K562 (cell line): ENCODE measurements at regions not wholly inside any gene's neighbourhood (a gene's known extent, or its start where the extent isn't known, plus 50 kb on each side); places are given as distances from the start of the nearest gene placed in this dataset.

Experiments
- ATAC-seq: fragments of 200-7000 bp; cut with Tn5 transposase; 3 replicates; pipeline ENCODE4 v1.9.1; 2020; ENCODE audit warnings: moderate library complexity
- BruUV-seq: library from RNA; stranded (reverse); fragments of 400-500 nt; replicated peaks from 2 replicates; lab custom pipeline; 2021; lab: Mats Ljungman, UMichigan
- CTCF ChIA-PET: fragments of 300-600 bp; formaldehyde crosslinking; extraction: SDS; loops from one replicate; lab custom pipeline; 2021; ENCODE audit warnings: low intra/inter-chr PET ratio; lab: Yijun Ruan, JAX
- POLR2A ChIA-PET: fragments of 300-600, 350-650 bp; sonication (Branson Sonifier 250); formaldehyde crosslinking; extraction: SDS; loops from one replicate; lab custom pipeline; 2021; ENCODE audit warnings: antibody characterized with exemption, inconsistent platforms; lab: Yijun Ruan, JAX
- DNase-seq, 4 experiments: peaks; one replicate each; pipeline versions ENCODE4 v3.0.0 to v3.0.0-alpha.2; 2011 to 2018; ENCODE audit warnings: low spot score in 3 of 4, mixed read lengths in 3 of 4; ENCODE audit errors: extremely low read depth in 1 of 4
- FAIRE-seq: peaks from 2 replicates; lab custom pipeline; 2011; peaks lifted over from hg19 to GRCh38; lab: Jason Lieb, UNC
- H2AFZ ChIP-seq: 2 replicates; pipeline ENCODE4 v1.6.0; 2011; ENCODE audit warnings: low read depth, low read length, control low read depth, inconsistent platforms
- H3K27ac ChIP-seq: fragments of 200-600 bp; 3 replicates; pipeline ENCODE4 v1.8.0; 2011; ENCODE audit warnings: low read depth, mild to moderate bottlenecking, control low read depth, inconsistent platforms, low read length, moderate library complexity, mixed read lengths; ENCODE audit errors: extremely low read depth
- H3K27me3 ChIP-seq, 2 experiments: fragments of 300-600 bp in 1 of 2; 2 replicates in 1 of 2; 3 replicates in 1 of 2; pipeline versions ENCODE4 v1.6.0 to v1.8.0; 2011; ENCODE audit warnings: inconsistent platforms in 2 of 2, low read length in 2 of 2, mild to moderate bottlenecking in 1 of 2, mixed read lengths in 1 of 2, moderate library complexity in 1 of 2; ENCODE audit not compliant: control insufficient read depth in 2 of 2, insufficient read depth in 2 of 2
- H3K36me3 ChIP-seq: fragments of 300-600 bp; 3 replicates; pipeline ENCODE4 v1.8.0; 2011; ENCODE audit warnings: mild to moderate bottlenecking, low read length, inconsistent platforms; ENCODE audit not compliant: control insufficient read depth, insufficient read depth
- H3K4me1 ChIP-seq, 2 experiments: fragments of 200-600 bp in 1 of 2; replicated peaks in 1 of 2; 2 replicates in 1 of 2; 3 replicates in 1 of 2; pipeline versions ENCODE4 v1.5.1 to v1.8.0; 2011; ENCODE audit warnings: inconsistent platforms in 2 of 2, low read length in 2 of 2, mild to moderate bottlenecking in 1 of 2, mixed read lengths in 1 of 2, moderate library complexity in 1 of 2; ENCODE audit not compliant: control insufficient read depth in 2 of 2, insufficient read depth in 2 of 2
- H3K4me2 ChIP-seq: 2 replicates; pipeline ENCODE4 v1.6.1; 2011; ENCODE audit warnings: low read length, control low read depth, inconsistent platforms, mixed read lengths; ENCODE audit not compliant: insufficient read depth
- H3K4me3 ChIP-seq: fragments of 200-600 bp; sonication (generic), shearing (Covaris generic); 2 replicates; pipeline ENCODE4 v1.5.1; 2016; ENCODE audit warnings: control low read depth, inconsistent platforms
- H3K79me2 ChIP-seq: fragments of 200-600 bp; 3 replicates; pipeline ENCODE4 v1.8.0; 2011; ENCODE audit warnings: low read length, inconsistent platforms; ENCODE audit not compliant: control insufficient read depth, insufficient read depth
- H3K9ac ChIP-seq, 2 experiments: 2 replicates each; pipeline versions ENCODE4 v1.6.0 to v1.6.1; 2011; ENCODE audit warnings: low read depth in 2 of 2, low read length in 2 of 2, control low read depth in 1 of 2, inconsistent platforms in 1 of 2, mild to moderate bottlenecking in 1 of 2, mixed read lengths in 1 of 2; ENCODE audit not compliant: insufficient read depth in 1 of 2
- H3K9me1 ChIP-seq: one replicate; pipeline ENCODE4 v1.6.0; 2011; ENCODE audit warnings: inconsistent platforms, mild to moderate bottlenecking, low read length, moderate library complexity; ENCODE audit not compliant: control insufficient read depth, insufficient read depth
- H3K9me3 ChIP-seq: replicated peaks from 2 replicates; pipeline ENCODE4 v1.5.1; 2011; ENCODE audit warnings: low read depth, low read length, inconsistent platforms; ENCODE audit not compliant: control insufficient read depth, insufficient read depth
- H4K20me1 ChIP-seq: replicated peaks from 2 replicates; pipeline ENCODE4 v1.6.1; 2011; ENCODE audit warnings: low read length, inconsistent platforms, mixed read lengths; ENCODE audit not compliant: control insufficient read depth, insufficient read depth
- GTF2F1 ChIP-seq: IDR thresholded peaks from 2 replicates; pipeline ENCODE4 v1.6.1; 2011; ENCODE audit warnings: low read depth, low read length, improper control_type of control experiment
- NFRKB ChIP-seq: fragments of 450-650 bp; IDR thresholded peaks from 2 replicates; pipeline ENCODE4 v1.6.1; 2016; ENCODE audit warnings: low read depth
- TAF15 ChIP-seq: fragments of 200-400 bp; formaldehyde crosslinking; IDR thresholded peaks from 2 replicates; pipeline ENCODE4 v1.6.1; 2017; ENCODE audit warnings: mild to moderate bottlenecking, low read depth, low read length, moderate library complexity
- ZBTB8A ChIP-seq: fragments of 450-650 bp; IDR thresholded peaks from 2 replicates; pipeline ENCODE4 v1.6.1; 2018; ENCODE audit warnings: mild to moderate bottlenecking, moderate library complexity; ENCODE audit not compliant: partially characterized antibody
- ZNF124 ChIP-seq: sonication (generic); formaldehyde crosslinking; IDR thresholded peaks from 2 replicates; pipeline ENCODE4 v1.8.1; 2022; ENCODE audit warnings: missing genetic modification reagents
- WGBS: fragments of 100-300 bp; shearing (Covaris generic); methylation state at CpG from one replicate; pipeline ENCODE4 v1.1.6; 2016; ENCODE audit warnings: low coverage, mixed read lengths; ENCODE audit not compliant: insufficient coverage; ENCODE audit errors: missing lambda C conversion rate; 5-methylcytosine and 5-hydroxymethylcytosine counted together
- in situ Hi-C: fragments of 300-500 bp; cut with MboI; formaldehyde crosslinking; loops from 4 replicates; pipeline ENCODE4 v1.15.0; 2018; ENCODE audit warnings: inconsistent platforms, mixed read lengths
- intact Hi-C: fragments of 100-400 bp; cut with micrococcal nuclease; formaldehyde crosslinking; loops from 2 replicates; pipeline ENCODE4 v1.14.2; 2022
- TF ChIP-seq, protein P1 (sequence below): fragments of 450-650 bp; IDR thresholded peaks from 2 replicates; pipeline ENCODE4 v1.6.1; 2018; ENCODE audit warnings: mild to moderate bottlenecking, low read depth; ENCODE audit not compliant: partially characterized antibody

DNA sequence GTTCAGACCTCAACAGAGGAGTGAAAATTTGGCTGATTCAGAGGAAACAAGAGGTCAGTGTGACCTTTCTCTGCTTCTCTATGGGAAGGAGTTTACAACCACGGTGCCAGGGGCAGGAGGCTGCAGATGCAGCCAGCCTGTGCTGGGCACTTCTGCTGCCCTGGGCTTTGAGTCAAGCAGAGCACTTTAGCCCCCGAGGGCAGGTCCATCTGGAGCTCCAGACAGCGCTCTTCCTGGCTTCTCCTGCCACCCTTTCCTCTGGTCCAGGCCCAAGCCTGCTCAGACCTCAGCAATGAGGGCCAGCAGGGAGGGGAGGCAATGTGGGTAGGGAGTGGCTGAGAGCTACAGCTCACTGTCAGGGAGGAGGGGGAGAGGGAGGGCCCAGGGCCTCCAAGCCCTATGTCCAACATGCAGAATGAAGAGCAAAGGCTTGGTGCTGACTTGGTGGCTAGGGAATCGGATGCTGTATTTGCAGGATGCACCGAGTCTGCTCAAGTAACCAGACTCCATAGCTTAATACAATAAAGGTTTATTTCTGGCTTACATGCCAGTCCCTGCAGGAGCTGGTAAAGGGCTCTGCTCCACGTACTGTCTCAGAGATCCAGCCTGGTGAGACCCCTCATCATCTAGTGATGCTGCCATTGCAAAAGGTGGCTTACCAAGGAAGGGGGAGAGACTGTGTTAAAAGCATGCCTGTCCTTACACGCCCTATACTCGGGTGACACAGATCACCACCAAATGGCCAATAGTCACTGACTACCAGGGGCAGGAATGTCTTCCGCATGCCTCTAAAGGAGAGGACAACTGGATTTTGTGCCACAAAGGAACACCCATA, 481.6 kb downstream of the RPS24 start:
- H3K36me3 ChIP-seq: no peaks in the 10 kb centered on the region
- no peak for ATAC-seq
- FAIRE-seq: no peak
- DNase-seq: no peak
- intact Hi-C loops (no loop called here), in situ Hi-C loops (no loop called here)
- no peaks in the 10 kb centered on the region for H3K9me3 ChIP-seq
- no peaks in the 10 kb centered on the region for H3K79me2 ChIP-seq
- peaks cover 4% of the 10 kb centered on the region; the same call in 1 of the 2 replicates for H4K20me1 ChIP-seq
- POLR2A ChIA-PET: interaction anchor here (0.6 to 1.3 kb wide), 2 partner anchors 19 to 98 kb away, joined by 3 read pairs; no protein-coding TSS in a partner anchor
- BruUV-seq: no TSS peak
- no peak overlapping the region for H2AFZ ChIP-seq
- no peak overlapping the region for H3K9ac ChIP-seq
- 0% methylated on average over 7 of the region's 9 CpGs for WGBS
- H3K27ac ChIP-seq: no peak overlapping the region
- CTCF ChIA-PET: no interaction called here
- TF ChIP-seq ZBTB8A (no peak), TAF15 (no peak), GTF2F1 (no peak), ZNF124 (CRISPR knock-in tag) (no peak), NFRKB (no peak)
- TF ChIP-seq, protein P1, sequence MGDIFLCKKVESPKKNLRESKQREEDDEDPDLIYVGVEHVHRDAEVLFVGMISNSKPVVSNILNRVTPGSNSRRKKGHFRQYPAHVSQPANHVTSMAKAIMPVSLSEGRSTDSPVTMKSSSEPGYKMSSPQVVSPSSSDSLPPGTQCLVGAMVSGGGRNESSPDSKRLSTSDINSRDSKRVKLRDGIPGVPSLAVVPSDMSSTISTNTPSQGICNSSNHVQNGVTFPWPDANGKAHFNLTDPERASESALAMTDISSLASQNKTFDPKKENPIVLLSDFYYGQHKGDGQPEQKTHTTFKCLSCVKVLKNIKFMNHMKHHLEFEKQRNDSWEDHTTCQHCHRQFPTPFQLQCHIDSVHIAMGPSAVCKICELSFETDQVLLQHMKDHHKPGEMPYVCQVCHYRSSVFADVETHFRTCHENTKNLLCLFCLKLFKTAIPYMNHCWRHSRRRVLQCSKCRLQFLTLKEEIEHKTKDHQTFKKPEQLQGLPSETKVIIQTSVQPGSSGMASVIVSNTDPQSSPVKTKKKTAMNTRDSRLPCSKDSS: no peak
- peaks cover 0 to 9% of the 10 kb centered on the region in 2 experiments; a peak in 2 of 5 replicates for H3K27me3 ChIP-seq
- peaks cover 3% of the 10 kb centered on the region for H3K9me1 ChIP-seq
- no peak overlapping the region for H3K4me2 ChIP-seq
- no peaks in the 10 kb centered on the region for H3K4me1 ChIP-seq
- no peak overlapping the region for H3K4me3 ChIP-seq
